HCT116 (cell line): ENCODE measurements at regions not wholly inside any gene's neighbourhood (a gene's known extent, or its start where the extent isn't known, plus 50 kb on each side); places are given as distances from the start of the nearest gene placed in this dataset.

Experiments
- ATAC-seq: fragments of 200-7000 bp; cut with Tn5 transposase; 2 replicates; pipeline ENCODE4 v1.9.1; 2020; ENCODE audit warnings: mild to moderate bottlenecking, moderate library complexity
- BruUV-seq: library from RNA; stranded (reverse); fragments of 400-500 nt; replicated peaks from 2 replicates; lab custom pipeline; 2021; lab: Mats Ljungman, UMichigan
- CTCF ChIA-PET: fragments of 300-600 bp; sonication (Branson Sonifier 250); formaldehyde crosslinking; loops from one replicate; lab custom pipeline; 2021; ENCODE audit warnings: antibody characterized with exemption; lab: Charles Lee
- POLR2A ChIA-PET: fragments of 300-600, 350-600 bp; sonication (Branson Sonifier 250); formaldehyde crosslinking; loops from one replicate; lab custom pipeline; 2021; ENCODE audit warnings: antibody characterized with exemption; lab: Charles Lee
- RAD21 ChIA-PET, 2 experiments: fragments of 300-600 bp; sonication (Branson Sonifier 250); formaldehyde crosslinking; loops; one replicate each; lab custom pipeline; 2023; ENCODE audit warnings: low total read pairs in 2 of 2; ENCODE audit not compliant: uncharacterized antibody in 2 of 2, unreplicated experiment in 2 of 2, low non-redundant PET in 1 of 2; lab: Charles Lee
- DNase-seq: peaks from one replicate; pipeline ENCODE4 v3.0.0-alpha.2; 2010; ENCODE audit warnings: low read depth, low spot score
- H2AFZ ChIP-seq: fragments of 200-600 bp; shearing (Covaris generic), sonication (generic); 2 replicates; pipeline ENCODE4 v1.6.1; 2017; ENCODE audit warnings: low read depth, mixed run types, mixed read lengths, antibody characterized with exemption, low read length; ENCODE audit not compliant: poor library complexity, severe bottlenecking
- H3K27ac ChIP-seq: 2 replicates; pipeline ENCODE4 v1.5.1; 2012; ENCODE audit warnings: low read depth, low read length
- H3K27me3 ChIP-seq: fragments of 200-600 bp; sonication (generic); 2 replicates; pipeline ENCODE4 v1.6.1; 2016; ENCODE audit warnings: mixed run types, low read length, mixed read lengths; ENCODE audit not compliant: insufficient read depth
- H3K36me3 ChIP-seq, 2 experiments: fragments of 200-500 bp in 1 of 2; fragments of 200-600 bp in 1 of 2; sonication (Bioruptor generic) in 1 of 2; sonication (generic) in 1 of 2; 2 replicates each; pipeline versions ENCODE4 v1.5.1 to v1.6.1; 2014 to 2016; ENCODE audit warnings: low read length in 2 of 2, inconsistent platforms in 1 of 2, mixed read lengths in 1 of 2, mixed run types in 1 of 2; ENCODE audit not compliant: insufficient read depth in 2 of 2, control insufficient read depth in 1 of 2
- H3K4me1 ChIP-seq, 2 experiments: fragments of 200-600 bp in 1 of 2; sonication (generic) in 1 of 2; 2 replicates each; pipeline versions ENCODE4 v1.5.1 to v1.6.1; 2012 to 2017; ENCODE audit warnings: low read length in 2 of 2, inconsistent platforms in 1 of 2, mild to moderate bottlenecking in 1 of 2, mixed read lengths in 1 of 2, mixed run types in 1 of 2, moderate library complexity in 1 of 2; ENCODE audit not compliant: insufficient read depth in 2 of 2, control insufficient read depth in 1 of 2
- H3K4me2 ChIP-seq: fragments of 200-600 bp; sonication (generic); 2 replicates; pipeline ENCODE4 v1.6.1; 2017; ENCODE audit warnings: mixed run types, low read length, mixed read lengths
- H3K4me3 ChIP-seq, 2 experiments: fragments of 200-600 bp in 1 of 2; sonication (generic) in 1 of 2; replicated peaks in 1 of 2; 2 replicates each; pipeline ENCODE4 v1.5.1; 2011 to 2016; ENCODE audit warnings: low read length in 2 of 2, control low read depth in 1 of 2, low read depth in 1 of 2, mild to moderate bottlenecking in 1 of 2, mixed read lengths in 1 of 2, mixed run types in 1 of 2
- H3K79me2 ChIP-seq: fragments of 200-600 bp; sonication (generic); 2 replicates; pipeline ENCODE4 v1.6.1; 2017; ENCODE audit warnings: mild to moderate bottlenecking, mixed run types, low read length, moderate library complexity, mixed read lengths; ENCODE audit not compliant: insufficient read depth
- H3K9ac ChIP-seq: fragments of 200-600 bp; sonication (generic); 2 replicates; pipeline ENCODE4 v1.6.1; 2016; ENCODE audit warnings: low read length, mixed read lengths
- H3K9me2 ChIP-seq: fragments of 200-600 bp; sonication (generic), shearing (Covaris generic); 2 replicates; pipeline ENCODE4 v1.6.1; 2017; ENCODE audit warnings: mixed run types, mild to moderate bottlenecking, moderate library complexity; ENCODE audit not compliant: insufficient read depth
- H3K9me3 ChIP-seq, 2 experiments: fragments of 200-500 bp in 1 of 2; fragments of 200-600 bp in 1 of 2; sonication (Bioruptor generic) in 1 of 2; sonication (generic) in 1 of 2; 2 replicates each; pipeline ENCODE4 v1.6.1; 2014 to 2017; ENCODE audit warnings: low read length in 2 of 2, mixed read lengths in 2 of 2, inconsistent platforms in 1 of 2, low read depth in 1 of 2, mild to moderate bottlenecking in 1 of 2, mixed run types in 1 of 2, moderate library complexity in 1 of 2; ENCODE audit not compliant: control insufficient read depth in 1 of 2, insufficient read depth in 1 of 2
- H4K20me1 ChIP-seq: fragments of 200-600 bp; sonication (generic), shearing (Covaris generic); 2 replicates; pipeline ENCODE4 v1.6.1; 2017; ENCODE audit warnings: mixed run types, mild to moderate bottlenecking, moderate library complexity; ENCODE audit not compliant: insufficient read depth
- CEBPB ChIP-seq: IDR thresholded peaks from 2 replicates; pipeline ENCODE4 v1.6.1; 2012; ENCODE audit warnings: low read depth
- CTCF ChIP-seq, 3 experiments: fragments of 200-600 bp in 1 of 3; sonication (generic) in 1 of 3; IDR thresholded peaks in 2 of 3; conservative IDR thresholded peaks in 1 of 3; 2 replicates each; pipeline ENCODE4 v1.5.1; 2012 to 2017; ENCODE audit warnings: low read depth in 2 of 3, low read length in 2 of 3, antibody characterized with exemption in 1 of 3, borderline replicate concordance in 1 of 3, control low read depth in 1 of 3, mild to moderate bottlenecking in 1 of 3, mixed read lengths in 1 of 3, mixed run types in 1 of 3, moderate library complexity in 1 of 3; ENCODE audit not compliant: insufficient read depth in 1 of 3
- EZH2 ChIP-seq: fragments of 200-600 bp; sonication (generic); IDR thresholded peaks from 2 replicates; pipeline ENCODE4 v1.6.1; 2017; ENCODE audit warnings: antibody characterized with exemption, mixed run types
- MAX ChIP-seq: IDR thresholded peaks from 2 replicates; pipeline ENCODE4 v1.6.1; 2012
- REST ChIP-seq: IDR thresholded peaks from 2 replicates; pipeline ENCODE4 v1.6.1; 2012; ENCODE audit warnings: low read depth
- SIN3A ChIP-seq: IDR thresholded peaks from 2 replicates; pipeline ENCODE4 v1.6.1; 2012; ENCODE audit warnings: low read depth
- YY1 ChIP-seq: IDR thresholded peaks from 2 replicates; pipeline ENCODE4 v1.6.1; 2011; ENCODE audit warnings: low read length, low read depth, moderate library complexity, mild to moderate bottlenecking; ENCODE audit not compliant: insufficient replicate concordance; ENCODE audit errors: extremely low read depth
- intact Hi-C: fragments of 100-400 bp; cut with micrococcal nuclease; formaldehyde crosslinking; loops from 2 replicates; pipeline ENCODE4 v1.10.0; 2022

GRCh38 chr3:36212251-36212650 lies 168.1 kb upstream of the STAC start:
- intact Hi-C loops: no loop called here
- Histone ChIP-seq H3K9me3 (0 out of 4 replicates have a peak, but pooled peaks cover 0 to 3% of the 10 kb centered on the region in 2 experiments), H3K79me2 (no peaks in the 10 kb centered on the region), H3K27ac (no peak overlapping the region), H3K4me1 (no peaks in the 10 kb centered on the region), H2AFZ (no peak overlapping the region), H3K36me3 (no peaks in the 10 kb centered on the region), H4K20me1 (no peaks in the 10 kb centered on the region), H3K4me3 (no peak overlapping the region), H3K9ac (no peak overlapping the region), H3K9me2 (no peaks in the 10 kb centered on the region), H3K27me3 (no peaks in the 10 kb centered on the region), H3K4me2 (no peak overlapping the region)
- no peak for DNase-seq
- no peak for ATAC-seq
- ChIA-PET RAD21 (no interaction called here), POLR2A (no interaction called here), CTCF (no interaction called here)
- TF ChIP-seq YY1 (no peak), CTCF (IDR thresholded peaks at IDR 0.05 in 2 of 3, conservative IDR thresholded peaks at IDR 0.05 in 1 of 3; ENCODE audit: borderline replicate concordance in 1 of 3, insufficient read depth in 1 of 3, low read depth in 2 of 3, low read length in 2 of 3) (no peak), CEBPB (no peak), SIN3A (no peak), REST (no peak), EZH2 (no peak), MAX (no peak)
- BruUV-seq: no TSS peak
